Glomerular visceral epithelial cell (primary cell): ENCODE measurements at regions not wholly inside any gene's neighbourhood (a gene's known extent, or its start where the extent isn't known, plus 50 kb on each side); places are given as distances from the start of the nearest gene placed in this dataset.
"Not testable (repeated sequence)": the region's sequence is repeated elsewhere in the genome, so short reads cannot be mapped to it uniquely, and the experiment has no call there.

Experiments
- DNase-seq: peaks from one replicate; pipeline ENCODE4 v3.0.0-alpha.2; 2016; ENCODE audit errors: extremely low spot score

GRCh38 chr13:97875218-97875617, 78.3 kb upstream of the IPO5 start:
- no peak for DNase-seq

GRCh38 chr13:97875911-97876310, 77.6 kb upstream of the IPO5 start:
- DNase-seq = no peak

- no peak for DNase-seq
Measured at GRCh38 chr13:97878431-97879375, 74.8 kb upstream of the IPO5 start.

GRCh38 chr13:97879646-97880310, 73.7 kb upstream of the IPO5 start:
- DNase-seq = peak; percentile 65

- no peak for DNase-seq
Measured at GRCh38 chr13:97880311-97880675, 73.2 kb upstream of the IPO5 start.

GRCh38 chr13:97881556-97881955, 71.9 kb upstream of the IPO5 start:
- no peak for DNase-seq

GRCh38 chr13:97883396-97883795, 70.1 kb upstream of the IPO5 start:
- DNase-seq = no peak

GRCh38 chr13:97884707-97885468, 68.6 kb upstream of the IPO5 start:
- no peak for DNase-seq

GRCh38 chr13:97885641-97886040, 67.8 kb upstream of the IPO5 start:
- no peak for DNase-seq

- DNase-seq = no peak
Measured at GRCh38 chr13:97889803-97890202, 63.7 kb upstream of the IPO5 start.

GRCh38 chr13:97890573-97890972, 62.9 kb upstream of the IPO5 start:
- no peak for DNase-seq

GRCh38 chr13:97891964-97892363, 61.5 kb upstream of the IPO5 start:
- DNase-seq = not testable (repeated sequence)

GRCh38 chr13:97892717-97893116, 60.8 kb upstream of the IPO5 start:
- no peak for DNase-seq

GRCh38 chr13:97895383-97895782, 58.1 kb upstream of the IPO5 start:
- no peak for DNase-seq

GRCh38 chr13:97896446-97896845, 57.0 kb upstream of the IPO5 start:
- no peak for DNase-seq

- no peak for DNase-seq
Measured at GRCh38 chr13:97901716-97902115, 51.8 kb upstream of the IPO5 start.
